NT2/D1 (cell line): ENCODE measurements at regions not wholly inside any gene's neighbourhood (a gene's known extent, or its start where the extent isn't known, plus 50 kb on each side); places are given as distances from the start of the nearest gene placed in this dataset.

Experiments used
- DNase-seq: peaks from one replicate; pipeline ENCODE4 v3.0.0-alpha.2; 2011; ENCODE audit warnings: low read depth, low spot score
- H3K27me3 ChIP-seq: 2 replicates; pipeline ENCODE4 v1.6.0; 2011; ENCODE audit warnings: mild to moderate bottlenecking; ENCODE audit not compliant: insufficient read length, insufficient read depth
- H3K36me3 ChIP-seq: 2 replicates; pipeline ENCODE4 v1.6.1; 2011; ENCODE audit warnings: mild to moderate bottlenecking, low read length, mixed read lengths; ENCODE audit not compliant: insufficient read depth, insufficient read length
- H3K4me1 ChIP-seq: 2 replicates; pipeline ENCODE4 v1.5.1; 2011; ENCODE audit not compliant: insufficient read depth, insufficient read length
- H3K4me3 ChIP-seq: 2 replicates; pipeline ENCODE4 v1.5.1; 2011; ENCODE audit warnings: low read depth; ENCODE audit not compliant: insufficient read length
- H3K9ac ChIP-seq: 2 replicates; pipeline ENCODE4 v1.6.0; 2011; ENCODE audit warnings: low read depth; ENCODE audit not compliant: insufficient read length
- H3K9me3 ChIP-seq: 2 replicates; pipeline ENCODE4 v1.5.1; 2011; ENCODE audit warnings: mild to moderate bottlenecking, low read length; ENCODE audit not compliant: insufficient read depth
- SUZ12 ChIP-seq: IDR thresholded peaks from 2 replicates; pipeline ENCODE4 v1.6.1; 2011; ENCODE audit not compliant: insufficient read length, insufficient read depth; ENCODE audit errors: extremely low read depth
- YY1 ChIP-seq: IDR thresholded peaks from 2 replicates; pipeline ENCODE4 v1.6.1; 2011; ENCODE audit not compliant: insufficient read length, insufficient read depth
- ZNF274 ChIP-seq: IDR thresholded peaks from 2 replicates; pipeline ENCODE4 v1.6.1; 2011; ENCODE audit warnings: mild to moderate bottlenecking, low read depth, low read length

DNA sequence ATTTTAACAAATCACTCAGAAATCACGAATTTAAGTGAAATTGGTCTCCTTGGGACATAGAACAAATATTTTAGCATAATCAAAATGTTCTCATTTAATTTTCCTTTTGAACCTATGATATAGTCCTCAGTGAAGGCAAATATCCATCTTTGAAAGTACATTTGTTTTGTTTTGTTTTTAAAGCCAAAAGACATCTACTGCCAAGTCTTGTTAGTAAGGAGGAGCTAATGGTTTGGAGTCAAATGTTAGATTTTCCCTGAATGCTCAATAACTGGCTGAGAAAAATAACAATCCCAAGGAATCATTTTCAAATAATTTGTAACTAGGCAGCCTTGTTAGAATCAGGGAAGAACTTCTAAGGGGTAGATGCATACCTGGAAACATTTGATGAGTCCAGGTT, 302.9 kb upstream of the MAF start:
- no peak overlapping the region for H3K4me3 ChIP-seq
- DNase-seq = no peak
- no peaks in the 10 kb centered on the region for H3K36me3 ChIP-seq
- no peaks in the 10 kb centered on the region for H3K27me3 ChIP-seq
- TF ChIP-seq SUZ12 (no peak), ZNF274 (no peak), YY1 (no peak)
- H3K9ac ChIP-seq = no peak overlapping the region
- H3K9me3 ChIP-seq = no peaks in the 10 kb centered on the region
- no peaks in the 10 kb centered on the region for H3K4me1 ChIP-seq

DNA sequence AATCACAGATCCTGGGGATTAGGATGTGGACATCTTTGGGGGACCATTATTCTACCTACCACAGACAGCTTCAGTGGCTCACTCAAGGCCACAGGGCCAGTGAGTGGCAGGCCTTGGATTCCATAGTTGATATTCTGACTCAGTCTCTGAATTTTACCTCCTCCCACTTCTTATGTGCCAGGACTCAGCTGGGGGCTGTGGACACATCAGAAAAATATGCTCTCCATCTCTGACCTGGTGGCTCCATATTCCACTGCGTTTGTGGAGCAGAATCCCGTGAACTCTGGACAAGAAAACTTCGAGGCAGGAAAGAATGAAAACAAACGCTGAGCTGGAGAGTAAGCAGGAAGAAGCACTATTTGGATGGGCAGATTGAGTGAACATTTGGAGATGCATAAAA, 301.8 kb upstream of the MAF start:
- Histone ChIP-seq H3K9me3 (no peaks in the 10 kb centered on the region), H3K4me3 (no peak overlapping the region), H3K4me1 (no peaks in the 10 kb centered on the region), H3K27me3 (no peaks in the 10 kb centered on the region), H3K36me3 (no peaks in the 10 kb centered on the region), H3K9ac (no peak overlapping the region)
- DNase-seq = no peak
- TF ChIP-seq ZNF274 (no peak), SUZ12 (no peak), YY1 (no peak)

DNA sequence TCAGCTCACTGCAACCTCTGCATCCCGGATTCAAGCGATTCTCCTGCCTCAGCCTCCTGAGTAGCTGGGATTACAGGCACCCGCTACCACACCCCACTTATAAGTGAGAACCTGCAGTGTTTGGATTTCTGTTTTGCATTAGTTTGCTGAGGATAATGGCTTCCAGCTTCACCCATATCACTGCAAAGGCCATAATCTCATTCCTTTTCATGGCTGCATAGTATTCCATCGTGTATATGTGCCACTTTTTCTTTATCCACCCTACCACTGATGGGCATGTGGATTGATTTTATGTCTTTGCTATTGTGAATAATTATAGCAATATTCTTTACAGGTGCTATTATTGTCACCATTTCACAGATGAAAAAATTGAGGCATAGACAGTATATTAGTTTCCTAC, 301.0 kb upstream of the MAF start:
- H3K36me3 ChIP-seq = no peaks in the 10 kb centered on the region
- TF ChIP-seq ZNF274 = no peak
- no peak for TF ChIP-seq YY1
- TF ChIP-seq SUZ12 = no peak
- no peaks in the 10 kb centered on the region for H3K27me3 ChIP-seq
- no peak for DNase-seq
- H3K4me1 ChIP-seq = no peaks in the 10 kb centered on the region
- H3K4me3 ChIP-seq = no peak overlapping the region
- no peak overlapping the region for H3K9ac ChIP-seq
- H3K9me3 ChIP-seq = no peaks in the 10 kb centered on the region

DNA sequence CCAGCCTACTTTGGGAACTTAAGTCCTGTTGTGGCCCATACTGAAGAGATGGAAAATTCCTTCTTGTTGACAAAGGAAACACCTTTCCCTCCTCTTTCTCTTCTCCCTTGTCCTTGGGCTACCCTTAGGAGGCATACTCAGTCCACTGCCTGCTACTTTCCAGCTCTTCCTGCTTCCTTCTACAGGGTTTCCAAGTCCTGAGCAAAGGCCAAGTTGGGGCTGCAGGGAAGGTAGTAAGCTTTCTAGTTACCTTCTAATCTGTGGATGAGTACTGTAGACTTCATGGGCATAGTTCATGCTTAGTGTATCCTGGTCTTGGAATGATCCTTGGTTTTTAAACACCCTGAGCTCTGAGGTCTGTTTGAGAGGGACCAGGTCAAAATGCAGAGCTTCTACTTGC, 299.2 kb upstream of the MAF start:
- no peaks in the 10 kb centered on the region for H3K9me3 ChIP-seq
- DNase-seq = no peak
- H3K36me3 ChIP-seq = no peaks in the 10 kb centered on the region
- no peaks in the 10 kb centered on the region for H3K4me1 ChIP-seq
- no peak overlapping the region for H3K4me3 ChIP-seq
- H3K9ac ChIP-seq = no peak overlapping the region
- TF ChIP-seq SUZ12 (no peak), ZNF274 (no peak), YY1 (no peak)
- no peaks in the 10 kb centered on the region for H3K27me3 ChIP-seq

DNA sequence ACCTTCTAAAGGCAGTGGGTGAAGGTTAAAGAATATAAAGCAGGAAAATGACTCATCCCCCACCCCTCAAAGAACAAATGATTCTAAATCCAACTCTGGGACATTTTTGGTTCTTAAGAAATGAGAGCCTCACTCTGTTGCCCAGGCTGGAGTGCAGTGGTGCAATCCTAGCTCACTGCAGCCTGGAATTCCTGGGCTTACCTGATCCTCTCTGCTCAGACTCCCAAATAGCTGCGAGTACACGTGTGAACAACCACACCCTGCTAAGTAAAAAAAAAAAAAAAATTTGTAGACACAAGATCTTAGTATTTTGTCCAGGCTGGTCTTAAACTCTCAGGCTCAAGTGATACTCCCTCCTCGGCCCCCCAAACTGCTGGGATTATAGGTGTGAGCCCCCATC, 298.8 kb upstream of the MAF start:
- no peak for TF ChIP-seq YY1
- TF ChIP-seq ZNF274 = no peak
- no peak for TF ChIP-seq SUZ12
- DNase-seq = no peak
- no peaks in the 10 kb centered on the region for H3K4me1 ChIP-seq
- H3K27me3 ChIP-seq = no peaks in the 10 kb centered on the region
- no peak overlapping the region for H3K9ac ChIP-seq
- no peaks in the 10 kb centered on the region for H3K9me3 ChIP-seq
- H3K4me3 ChIP-seq = no peak overlapping the region
- H3K36me3 ChIP-seq = no peaks in the 10 kb centered on the region

GRCh38 chr16:79898703-79899102, 298.2 kb upstream of the MAF start:
- TF ChIP-seq ZNF274 = no peak
- TF ChIP-seq YY1 = no peak
- TF ChIP-seq SUZ12 = no peak
- H3K9ac ChIP-seq = no peak overlapping the region
- no peaks in the 10 kb centered on the region for H3K36me3 ChIP-seq
- no peaks in the 10 kb centered on the region for H3K4me1 ChIP-seq
- no peaks in the 10 kb centered on the region for H3K9me3 ChIP-seq
- DNase-seq = no peak
- H3K4me3 ChIP-seq = no peak overlapping the region
- H3K27me3 ChIP-seq = no peaks in the 10 kb centered on the region

DNA sequence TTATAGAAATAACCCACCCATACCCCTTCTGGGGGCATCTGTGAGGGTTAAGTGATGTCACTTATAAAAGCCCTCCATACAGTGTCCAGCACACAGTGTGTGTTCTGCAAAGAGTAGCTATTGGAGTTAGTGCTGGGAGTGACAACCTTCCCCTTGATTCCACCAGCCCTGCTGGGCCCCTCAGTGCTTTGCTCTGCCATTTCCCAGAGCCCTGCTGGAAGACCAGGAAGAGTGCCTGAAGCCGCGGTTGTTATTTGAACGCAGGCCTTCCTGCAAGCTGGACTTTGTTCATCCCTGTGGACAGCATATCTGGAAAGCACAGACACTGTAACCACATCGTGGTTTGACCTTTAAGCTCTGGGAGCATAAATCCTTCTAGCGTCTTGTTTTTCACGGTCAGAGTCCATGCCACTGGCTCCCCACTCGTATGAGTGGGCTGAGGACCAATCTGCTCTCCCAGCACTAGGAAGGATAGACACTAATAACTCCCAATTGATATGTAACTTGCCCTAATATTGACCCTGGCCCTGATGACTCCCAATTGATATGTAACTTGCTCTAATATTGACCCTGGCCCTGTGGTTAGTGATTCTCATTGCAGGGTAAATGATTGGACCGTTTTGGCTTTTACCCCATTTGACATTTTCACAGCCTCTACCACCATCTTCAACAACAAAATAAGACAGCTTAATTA, 297.1 kb upstream of the MAF start:
- no peak overlapping the region for H3K4me3 ChIP-seq
- no peaks in the 10 kb centered on the region for H3K36me3 ChIP-seq
- no peaks in the 10 kb centered on the region for H3K27me3 ChIP-seq
- H3K4me1 ChIP-seq = no peaks in the 10 kb centered on the region
- no peak for TF ChIP-seq SUZ12
- no peak for TF ChIP-seq ZNF274
- TF ChIP-seq YY1 = no peak
- no peak for DNase-seq
- H3K9me3 ChIP-seq = no peaks in the 10 kb centered on the region
- no peak overlapping the region for H3K9ac ChIP-seq

GRCh38 chr16:79897104-79897452, 296.5 kb upstream of the MAF start:
- Histone ChIP-seq H3K4me3 (no peak overlapping the region), H3K9ac (no peak overlapping the region), H3K9me3 (no peaks in the 10 kb centered on the region), H3K27me3 (no peaks in the 10 kb centered on the region), H3K4me1 (no peaks in the 10 kb centered on the region), H3K36me3 (no peaks in the 10 kb centered on the region)
- TF ChIP-seq YY1 = no peak
- no peak for TF ChIP-seq ZNF274
- no peak for TF ChIP-seq SUZ12
- DNase-seq = no peak
